ENCODE measurements at regions not wholly inside any gene's neighbourhood (a gene's known extent, or its start where the extent isn't known, plus 50 kb on each side); places are given as distances from the start of the nearest gene placed in this dataset.

DNA sequence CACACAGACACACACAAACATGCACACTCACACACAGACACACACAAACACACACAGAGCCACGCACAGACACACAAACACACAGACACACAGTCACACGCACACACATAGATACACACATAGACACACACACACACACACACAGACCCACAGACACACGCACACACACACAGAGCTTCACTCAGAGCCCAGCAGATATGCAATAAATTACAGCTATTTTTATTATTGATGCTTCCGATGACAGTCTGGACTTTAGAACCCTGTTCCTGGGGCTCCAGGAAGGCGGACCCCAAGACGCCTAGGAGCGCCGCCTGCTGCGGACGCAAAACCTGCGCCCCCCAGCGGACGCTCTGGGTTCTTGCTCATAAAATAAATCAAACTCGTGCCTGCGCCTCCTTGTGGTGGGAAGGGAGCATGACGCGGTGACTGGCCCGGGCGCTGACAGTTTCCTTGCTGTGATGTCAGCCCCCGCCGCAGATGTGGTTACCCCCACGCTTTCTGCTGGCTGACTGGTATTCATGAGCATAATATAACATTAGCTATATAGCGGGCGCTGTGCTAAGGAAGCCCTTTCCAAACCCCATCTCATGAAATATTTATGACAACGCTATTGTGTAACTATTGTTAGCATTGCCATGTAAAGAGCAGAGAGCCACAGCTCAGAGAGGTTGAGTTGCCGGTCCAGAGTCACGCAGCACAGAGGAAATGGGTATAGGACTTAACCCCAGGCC, 64.4 kb upstream of the TM9SF2 start:
- peak; percentile 89 for DNase-seq (ENCODE audit: low spot score)

DNA sequence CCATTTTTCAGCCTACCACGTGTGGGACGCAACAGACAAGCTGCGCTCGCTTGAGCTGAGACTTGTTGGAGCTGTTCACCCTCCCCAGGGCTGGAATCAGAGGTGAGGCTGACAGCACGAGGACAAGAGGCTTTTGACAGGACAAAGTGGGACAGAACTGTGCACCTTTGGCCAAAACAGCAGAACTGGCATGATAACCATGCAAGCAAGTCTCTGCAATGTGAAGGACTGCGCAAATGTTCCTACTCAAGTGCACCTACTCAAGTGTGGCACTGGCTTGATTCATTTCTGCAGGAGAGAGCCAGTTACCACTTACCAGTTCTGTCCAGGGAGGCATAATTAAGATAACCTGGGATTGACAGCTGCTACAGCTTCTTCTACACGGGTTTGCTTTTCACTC, 62.2 kb upstream of the TM9SF2 start:
- no peak for DNase-seq (ENCODE audit: low spot score)

DNA sequence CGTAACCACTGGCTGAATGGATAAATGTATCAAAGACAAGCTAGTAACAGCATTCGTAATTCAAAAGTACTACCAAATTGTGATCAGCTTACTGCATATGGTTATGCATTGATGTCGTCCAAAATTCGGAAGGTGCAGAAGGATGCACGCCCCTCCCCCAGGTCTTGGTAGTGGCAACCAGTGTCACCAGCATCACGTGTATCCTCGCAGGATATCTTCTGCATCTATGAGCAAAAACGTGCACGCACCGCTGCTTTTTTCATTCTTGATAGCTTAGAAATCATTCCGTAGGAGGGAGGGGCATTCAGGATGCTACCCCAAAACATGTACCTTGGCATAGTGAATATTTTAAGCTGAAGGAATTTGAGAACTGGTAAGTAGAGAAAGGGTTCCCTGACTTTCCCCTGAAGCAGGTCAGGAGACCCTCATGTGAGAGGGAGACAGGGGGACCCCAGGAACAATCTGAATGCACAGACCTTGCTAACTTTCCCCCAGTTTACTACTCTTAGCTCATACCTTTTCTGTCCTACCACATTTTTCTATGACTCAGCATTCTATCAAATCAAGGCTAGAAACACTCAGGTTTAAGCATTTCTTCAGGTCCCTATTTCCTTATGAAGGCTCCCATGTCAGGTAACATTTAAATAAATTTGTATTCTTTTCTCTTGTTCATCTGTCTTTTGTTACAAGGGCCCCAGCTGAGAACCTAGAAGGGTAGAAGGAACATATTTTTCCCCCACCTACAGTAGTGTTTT, 61.2 kb upstream of the TM9SF2 start:
- no peak for DNase-seq (ENCODE audit: low spot score)

DNA sequence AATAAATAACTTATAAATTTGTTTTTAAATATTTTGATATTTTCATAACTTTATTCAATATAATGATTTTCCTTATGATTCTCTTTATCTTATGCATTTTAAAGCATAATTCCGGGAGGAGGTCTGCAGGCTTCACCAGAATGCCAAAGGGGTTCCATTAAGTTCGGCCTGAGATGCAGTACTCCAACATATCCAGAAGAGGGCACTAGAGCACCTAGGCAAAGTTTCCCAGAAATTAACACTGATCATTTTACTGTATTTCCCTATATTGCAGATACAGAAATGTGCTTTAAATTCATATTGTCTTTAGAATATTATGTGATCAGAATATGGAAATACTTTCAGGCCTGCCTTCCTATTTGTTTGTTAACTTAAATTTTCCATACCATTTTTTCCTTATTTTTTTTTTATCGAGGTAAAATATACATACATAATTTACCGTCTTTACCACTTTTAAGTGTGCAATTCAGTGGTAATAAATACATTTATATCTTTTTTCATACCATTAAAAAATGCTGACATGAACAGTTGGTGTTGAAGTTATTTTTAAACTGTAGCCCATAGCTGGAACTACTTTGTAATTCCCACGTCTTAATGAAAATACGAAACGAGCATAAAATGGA, 58.9 kb upstream of the TM9SF2 start:
- no peak for DNase-seq (ENCODE audit: low spot score)

- no peak for DNase-seq (ENCODE audit: low spot score)
Observed at GRCh38 chr13:99446242-99446641, 55.0 kb upstream of the TM9SF2 start.

DNA sequence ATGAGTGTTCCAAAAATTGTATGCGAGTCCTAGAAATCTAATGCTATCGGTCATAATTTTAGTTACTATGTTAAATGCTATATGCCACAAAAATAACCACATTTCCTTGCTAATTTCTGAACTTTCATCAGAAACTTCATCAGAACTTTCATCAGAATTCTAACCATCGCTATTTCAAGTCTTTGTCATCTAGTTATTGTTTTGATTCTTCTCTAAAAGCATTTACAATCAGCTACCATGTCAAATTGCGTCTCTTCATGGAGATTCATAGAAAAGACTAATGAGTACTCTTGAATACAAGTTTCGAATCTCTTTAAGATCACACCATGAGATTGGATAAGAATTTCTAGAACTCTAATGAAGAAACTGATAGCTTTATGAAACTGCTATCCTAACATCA, 52.7 kb upstream of the TM9SF2 start:
- DNase-seq (ENCODE audit: low spot score): no peak

DNA sequence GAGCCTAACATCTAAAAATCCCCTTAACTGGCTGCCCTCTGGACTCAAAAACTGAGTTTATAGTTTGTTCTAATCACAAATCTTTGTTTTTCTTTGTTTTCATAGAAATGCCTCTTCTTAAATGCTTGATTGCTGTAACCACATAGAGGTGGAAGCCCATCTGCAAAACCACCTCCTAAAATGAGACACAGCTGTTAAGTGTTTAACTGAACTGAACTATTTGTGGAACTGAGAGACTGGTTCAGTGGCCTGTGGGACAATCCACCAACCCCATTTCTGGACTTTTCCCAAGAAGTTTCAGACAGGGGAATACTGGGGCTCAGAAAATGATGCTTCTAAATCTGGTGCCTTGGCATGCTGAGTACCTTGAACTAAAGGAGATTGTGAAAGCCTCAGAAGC, 50.9 kb upstream of the TM9SF2 start:
- DNase-seq (ENCODE audit: low spot score): no peak
